Stimulated activated naive B cell treated with anti-CD40 and anti-IgM and Interleukin-4, amounts not matched to agents 10 μg/mL and 1 μg/mL and 100 μg/mL, for 72 hours (primary cell): ENCODE measurements at regions not wholly inside any gene's neighbourhood (a gene's known extent, or its start where the extent isn't known, plus 50 kb on each side); places are given as distances from the start of the nearest gene placed in this dataset.

Experiments
- ATAC-seq, 2 donors: fragments of 150-1000 bp; cut with Tn5 transposase; replicated peaks; 2 replicates each; pipeline ENCODE4 v1.10.0; 2021; ENCODE audit warnings: moderate library complexity in 1 of 2
- DNase-seq: peaks from one replicate; pipeline ENCODE4 v3.0.0; 2021
- H3K27ac Mint-ChIP-seq: one replicate; pipeline ENCODE4 v1.8.0; 2022; ENCODE audit warnings: mild to moderate bottlenecking, mixed read lengths
- H3K27me3 Mint-ChIP-seq, 2 donors: one replicate each; pipeline ENCODE4 v1.8.0; 2022; ENCODE audit warnings: mixed read lengths in 2 of 2
- H3K36me3 Mint-ChIP-seq, 2 donors: one replicate each; pipeline ENCODE4 v1.8.0; 2022; ENCODE audit warnings: mixed read lengths in 2 of 2, mild to moderate bottlenecking in 1 of 2
- H3K4me1 Mint-ChIP-seq, 2 donors: one replicate each; pipeline ENCODE4 v1.8.0; 2022; ENCODE audit warnings: mixed read lengths in 2 of 2, mild to moderate bottlenecking in 1 of 2
- H3K4me3 Mint-ChIP-seq, 2 donors: one replicate each; pipeline ENCODE4 v1.8.0; 2022; ENCODE audit warnings: mild to moderate bottlenecking in 2 of 2, mixed read lengths in 2 of 2, moderate library complexity in 1 of 2
- H3K9me3 Mint-ChIP-seq, 2 donors: one replicate each; pipeline ENCODE4 v1.8.0; 2022; ENCODE audit warnings: mixed read lengths in 2 of 2, mild to moderate bottlenecking in 1 of 2

DNA sequence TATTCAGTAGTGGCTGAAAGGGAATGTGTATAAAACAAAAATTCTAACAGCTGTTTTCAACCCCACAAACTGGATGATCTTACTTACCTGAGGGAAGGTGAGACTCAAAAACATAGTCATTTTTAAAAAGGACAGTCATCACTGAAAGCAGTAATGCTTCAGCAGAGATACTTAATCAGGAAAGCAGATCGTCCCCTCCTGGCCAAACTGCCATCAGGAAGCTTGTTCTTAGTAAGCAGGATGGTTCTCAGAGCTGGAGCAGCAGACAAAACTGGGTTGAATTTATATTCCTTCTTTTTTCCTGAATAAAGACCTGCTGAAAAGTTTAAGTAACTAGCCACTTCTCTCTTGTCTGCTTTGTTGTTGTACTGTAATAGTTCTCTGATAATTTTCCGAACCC is 1156.5 kb downstream of the OLFM4 start:
- DNase-seq (no peak), ATAC-seq (no peak)
- H3K9me3 Mint-ChIP-seq = peaks cover 2 to 6% of the 10 kb centered on the region in 2 donors
- no peak overlapping the region for H3K4me3 Mint-ChIP-seq
- H3K27me3 Mint-ChIP-seq = no peaks in the 10 kb centered on the region
- no peaks in the 10 kb centered on the region for H3K36me3 Mint-ChIP-seq
- no peaks in the 10 kb centered on the region for H3K4me1 Mint-ChIP-seq
- H3K27ac Mint-ChIP-seq = no peak overlapping the region

DNA sequence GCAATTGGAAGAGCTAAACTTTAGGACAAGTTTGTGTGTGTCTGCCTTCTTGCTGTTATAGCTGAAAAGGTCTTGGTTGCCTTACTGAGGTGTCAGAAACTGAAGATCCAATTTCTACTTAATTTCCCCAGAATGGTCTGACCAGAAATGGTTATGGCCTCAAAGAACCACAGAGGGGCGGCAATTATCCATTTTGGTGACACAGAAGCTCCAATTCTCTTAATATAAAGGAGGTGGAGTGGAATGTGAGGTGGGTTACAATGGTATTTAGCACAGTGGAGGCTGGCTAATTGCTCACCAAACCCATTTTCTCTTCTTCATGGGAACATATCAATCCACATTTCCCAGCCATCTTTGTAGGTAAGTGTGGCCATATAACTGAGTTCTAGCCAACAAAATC is 1157.2 kb downstream of the OLFM4 start:
- ATAC-seq (no peak), DNase-seq (no peak)
- Mint-ChIP-seq H3K4me1 (no peaks in the 10 kb centered on the region), H3K9me3 (peaks cover 2 to 6% of the 10 kb centered on the region in 2 donors), H3K27me3 (no peaks in the 10 kb centered on the region), H3K36me3 (no peaks in the 10 kb centered on the region), H3K4me3 (no peak overlapping the region), H3K27ac (no peak overlapping the region)

DNA sequence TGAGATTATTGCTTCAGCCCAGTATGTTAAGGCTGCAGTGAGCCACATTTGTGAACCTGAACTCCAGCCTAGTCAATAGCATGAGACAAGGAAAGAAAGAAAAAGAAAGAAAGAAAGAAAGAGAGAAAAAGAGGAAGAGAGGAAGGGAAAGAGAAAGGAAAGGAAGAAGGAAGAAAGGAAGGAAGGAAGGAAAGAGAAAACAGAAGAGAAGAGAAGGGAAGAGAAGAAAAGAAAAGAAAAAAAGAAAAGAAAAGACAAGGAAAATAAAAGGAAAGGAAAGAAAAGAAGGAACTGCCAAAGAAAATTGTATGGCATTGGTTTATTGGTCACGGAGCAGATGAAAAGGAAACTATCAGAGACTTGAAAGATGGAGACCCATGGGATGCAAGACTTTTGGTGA is 1158.8 kb downstream of the OLFM4 start:
- no peak overlapping the region for H3K27ac Mint-ChIP-seq
- H3K9me3 Mint-ChIP-seq = peaks cover 2 to 6% of the 10 kb centered on the region in 2 donors
- H3K36me3 Mint-ChIP-seq = no peaks in the 10 kb centered on the region
- no peak overlapping the region for H3K4me3 Mint-ChIP-seq
- no peaks in the 10 kb centered on the region for H3K27me3 Mint-ChIP-seq
- H3K4me1 Mint-ChIP-seq = no peaks in the 10 kb centered on the region
- ATAC-seq = no peak
- no peak for DNase-seq

DNA sequence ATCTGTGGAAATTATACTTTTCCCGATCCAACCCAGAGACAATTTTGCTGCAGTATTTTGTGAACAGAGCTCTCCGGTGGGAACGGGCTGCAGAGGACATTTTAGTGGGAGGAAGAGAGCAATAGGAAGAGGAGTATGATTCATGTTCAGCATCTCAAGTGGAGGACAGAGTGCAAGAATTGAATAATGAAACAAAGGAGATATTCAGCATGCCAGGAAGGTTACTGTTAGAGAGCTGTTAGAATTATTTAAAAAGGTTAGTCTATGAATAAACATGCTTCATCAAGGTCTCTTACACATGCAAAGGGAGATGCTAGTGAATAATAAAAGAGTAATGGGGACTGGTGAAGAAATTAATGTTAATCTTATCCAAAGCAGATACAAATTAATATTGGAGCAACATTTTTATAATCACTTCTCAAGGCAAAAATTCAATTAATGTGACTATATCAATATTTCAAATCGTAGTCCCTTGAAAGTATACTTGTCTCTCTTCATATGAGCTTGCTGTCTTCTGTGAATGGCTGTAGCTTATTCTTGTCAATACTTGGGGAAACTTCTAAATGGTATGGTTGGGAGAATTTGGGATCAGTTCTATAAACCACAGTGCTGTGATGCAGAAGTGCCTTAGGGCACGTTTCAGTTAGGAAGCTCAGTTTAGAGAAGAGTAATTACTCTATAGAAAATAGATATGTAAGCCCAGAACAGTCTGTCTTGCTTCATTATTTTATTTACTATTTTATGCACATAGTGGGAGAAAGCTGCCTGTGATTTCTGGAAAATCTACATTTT is 1165.8 kb downstream of the OLFM4 start:
- no peak for ATAC-seq
- no peak for DNase-seq
- no peaks in the 10 kb centered on the region for H3K27me3 Mint-ChIP-seq
- H3K27ac Mint-ChIP-seq = no peak overlapping the region
- H3K9me3 Mint-ChIP-seq = peaks cover 5 to 6% of the 10 kb centered on the region in 2 donors
- H3K4me1 Mint-ChIP-seq = no peaks in the 10 kb centered on the region
- no peak overlapping the region for H3K4me3 Mint-ChIP-seq
- no peaks in the 10 kb centered on the region for H3K36me3 Mint-ChIP-seq

DNA sequence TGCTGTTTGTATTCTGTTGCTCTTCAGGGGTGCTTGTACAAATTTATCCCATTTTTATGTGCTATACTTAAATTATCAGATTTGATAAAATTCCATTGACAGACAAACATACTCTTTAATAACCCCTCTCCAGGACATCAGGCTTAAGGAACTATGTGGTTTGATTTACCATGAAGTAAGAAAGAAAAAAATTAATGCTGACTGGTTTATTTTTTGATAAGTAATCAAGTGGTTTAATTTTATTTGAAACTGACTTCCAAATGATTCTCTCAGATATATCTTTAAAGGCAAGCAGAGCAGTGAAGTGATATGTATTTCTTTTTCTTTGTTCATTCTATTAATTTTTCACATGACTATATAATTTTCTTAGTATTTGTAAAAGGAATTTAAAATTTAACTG is 1168.1 kb downstream of the OLFM4 start:
- Mint-ChIP-seq H3K4me1 (no peaks in the 10 kb centered on the region), H3K27me3 (no peaks in the 10 kb centered on the region), H3K9me3 (peaks cover 5 to 7% of the 10 kb centered on the region in 2 donors), H3K36me3 (no peaks in the 10 kb centered on the region), H3K4me3 (no peak overlapping the region), H3K27ac (no peak overlapping the region)
- no peak for DNase-seq
- no peak for ATAC-seq

DNA sequence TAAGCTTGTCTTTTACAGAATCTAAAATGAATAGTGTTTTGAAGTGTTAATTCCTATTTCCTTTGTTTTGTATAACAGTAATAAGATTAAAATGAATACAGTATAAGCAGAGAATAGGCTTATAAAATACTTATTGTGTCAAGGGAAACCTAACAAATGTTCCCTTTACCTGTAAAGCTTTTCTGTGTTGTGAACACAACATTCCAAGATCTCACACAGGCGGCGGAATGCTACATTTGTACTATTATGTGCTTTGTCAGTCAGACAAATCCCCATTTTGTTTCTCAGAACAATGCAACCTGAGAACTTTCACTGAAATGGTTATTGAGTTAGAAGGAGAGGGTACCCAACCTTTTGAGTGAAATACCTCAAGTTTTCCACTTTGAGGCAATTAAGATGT is 1170.3 kb downstream of the OLFM4 start:
- H3K36me3 Mint-ChIP-seq = no peaks in the 10 kb centered on the region
- H3K27ac Mint-ChIP-seq = no peak overlapping the region
- no peak overlapping the region for H3K4me3 Mint-ChIP-seq
- ATAC-seq = no peak
- peaks cover 3 to 5% of the 10 kb centered on the region in 2 donors for H3K9me3 Mint-ChIP-seq
- H3K4me1 Mint-ChIP-seq = no peaks in the 10 kb centered on the region
- H3K27me3 Mint-ChIP-seq = no peaks in the 10 kb centered on the region
- DNase-seq = no peak

DNA sequence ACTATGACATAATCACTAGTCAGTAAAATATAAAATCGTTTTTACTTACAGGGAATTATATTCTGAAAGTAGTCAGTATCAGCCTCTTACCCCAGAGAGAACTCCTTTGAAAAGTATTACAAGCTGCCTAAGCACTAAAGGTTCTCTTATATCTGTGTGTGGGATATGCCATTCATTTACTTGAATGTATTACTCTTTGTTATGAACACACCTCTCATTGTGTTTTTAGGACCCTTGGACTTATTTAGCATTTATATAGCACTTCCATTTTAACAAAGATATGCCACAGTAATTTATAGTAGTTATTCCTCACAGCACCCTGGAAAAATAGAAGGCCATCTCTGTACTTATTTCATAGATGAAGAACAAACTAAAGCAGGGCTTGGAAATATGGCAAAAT is 1178.0 kb downstream of the OLFM4 start:
- peaks cover 0 to under 1% of the 10 kb centered on the region in 2 donors for H3K9me3 Mint-ChIP-seq
- no peaks in the 10 kb centered on the region for H3K27me3 Mint-ChIP-seq
- DNase-seq = no peak
- H3K36me3 Mint-ChIP-seq = no peaks in the 10 kb centered on the region
- H3K4me1 Mint-ChIP-seq = no peaks in the 10 kb centered on the region
- ATAC-seq = no peak
- H3K4me3 Mint-ChIP-seq = no peak overlapping the region
- H3K27ac Mint-ChIP-seq = no peak overlapping the region

DNA sequence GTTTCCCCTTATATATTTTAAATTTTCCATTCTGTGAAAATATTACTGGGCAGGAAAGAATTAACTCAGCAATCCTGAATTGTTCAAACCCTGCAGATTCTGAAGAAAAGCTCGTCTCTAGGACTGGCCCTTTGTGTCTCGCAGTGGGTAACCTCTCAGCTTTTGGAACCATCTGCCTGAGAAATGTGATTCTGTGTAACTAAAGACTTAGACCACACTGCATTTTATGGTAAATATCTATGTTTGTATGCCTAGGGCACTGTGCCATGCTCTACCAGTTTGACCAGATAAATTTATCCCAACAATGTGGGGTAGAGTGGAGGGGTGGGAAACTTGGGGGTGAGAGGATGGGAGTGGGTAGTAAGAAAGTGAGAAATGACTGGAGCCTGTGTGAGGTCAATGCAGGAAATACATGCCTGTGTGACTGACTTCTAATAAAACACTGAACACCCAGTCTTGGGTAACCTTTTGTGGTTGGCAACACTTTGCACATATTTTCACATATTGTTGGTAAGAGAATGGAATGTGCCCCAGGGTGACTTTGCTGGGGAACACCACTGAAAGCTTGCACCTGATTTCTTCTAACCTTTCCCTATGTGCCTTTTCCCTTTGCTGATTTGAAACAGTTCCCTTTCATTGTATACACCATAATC is 1181.9 kb downstream of the OLFM4 start:
- H3K9me3 Mint-ChIP-seq = peaks cover 0 to 3% of the 10 kb centered on the region in 2 donors
- no peak for DNase-seq
- no peaks in the 10 kb centered on the region for H3K27me3 Mint-ChIP-seq
- no peak overlapping the region for H3K4me3 Mint-ChIP-seq
- H3K27ac Mint-ChIP-seq = no peak overlapping the region
- no peaks in the 10 kb centered on the region for H3K4me1 Mint-ChIP-seq
- ATAC-seq = no peak
- H3K36me3 Mint-ChIP-seq = no peaks in the 10 kb centered on the region

DNA sequence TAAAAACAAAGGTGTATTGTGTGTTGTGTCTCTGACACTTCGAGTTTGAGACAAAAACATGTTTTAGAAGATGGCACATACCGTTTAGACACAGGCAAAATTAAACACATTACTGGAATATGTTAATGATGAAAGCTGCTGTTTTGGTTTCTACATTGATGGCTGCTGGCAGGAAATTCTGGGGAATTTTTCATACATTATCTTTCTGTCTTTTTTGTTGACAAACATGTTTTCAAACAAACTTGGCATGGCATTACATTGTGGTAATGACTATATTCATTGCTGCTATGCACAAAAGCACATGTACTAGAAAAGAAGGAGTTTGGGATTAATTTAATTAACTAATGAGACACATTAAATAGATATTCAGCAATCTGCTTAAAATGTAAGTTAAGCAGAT is 1187.6 kb downstream of the OLFM4 start:
- DNase-seq = no peak
- Mint-ChIP-seq H3K4me3 (no peak overlapping the region), H3K9me3 (peaks cover 10 to 12% of the 10 kb centered on the region in 2 donors), H3K27me3 (no peaks in the 10 kb centered on the region), H3K36me3 (no peaks in the 10 kb centered on the region), H3K4me1 (no peaks in the 10 kb centered on the region), H3K27ac (no peak overlapping the region)
- ATAC-seq = no peak

DNA sequence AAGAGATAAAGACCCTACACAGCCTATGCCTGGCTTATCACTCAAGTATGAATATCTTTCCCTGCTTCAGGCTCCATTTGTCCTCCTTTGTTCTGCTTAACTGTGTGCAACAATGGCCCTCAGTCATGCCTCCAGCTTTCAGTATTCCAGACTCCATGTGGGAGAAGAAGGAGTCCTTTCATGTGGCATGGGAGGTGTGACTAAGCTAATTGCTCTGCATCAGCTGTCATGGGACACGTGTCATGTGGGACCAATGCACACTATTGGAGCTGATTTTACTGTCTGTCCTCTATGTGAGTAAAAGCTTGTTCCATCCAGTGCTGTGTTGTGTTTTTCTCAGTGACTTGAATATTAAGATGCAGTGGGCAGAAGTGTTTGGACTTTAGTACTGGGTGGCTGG is 1198.3 kb downstream of the OLFM4 start:
- H3K36me3 Mint-ChIP-seq = no peaks in the 10 kb centered on the region

DNA sequence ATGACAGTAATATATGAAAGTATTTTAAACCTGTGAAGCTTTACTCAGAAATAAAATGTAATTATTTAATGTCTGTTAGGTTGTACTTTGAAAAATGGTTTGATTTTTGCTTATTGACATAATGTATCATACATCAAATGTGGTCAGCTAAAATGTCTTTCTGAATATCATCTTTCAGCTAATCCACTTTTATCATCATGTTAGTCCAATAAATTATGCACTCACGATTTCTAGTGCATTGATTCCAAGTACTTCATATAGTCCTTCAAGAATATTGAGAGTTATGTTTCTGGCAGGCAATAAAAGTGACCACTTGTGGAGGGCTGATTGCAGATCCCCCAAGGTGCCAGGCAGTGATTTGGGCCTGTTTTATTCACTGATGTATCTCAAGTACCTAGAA is 1204.1 kb downstream of the OLFM4 start:
- H3K4me1 Mint-ChIP-seq = no peaks in the 10 kb centered on the region
- DNase-seq = no peak
- ATAC-seq = no peak
- H3K36me3 Mint-ChIP-seq = no peaks in the 10 kb centered on the region
- H3K9me3 Mint-ChIP-seq = peaks cover 2 to 4% of the 10 kb centered on the region in 2 donors
- H3K27ac Mint-ChIP-seq = no peak overlapping the region
- H3K4me3 Mint-ChIP-seq = no peak overlapping the region
- no peaks in the 10 kb centered on the region for H3K27me3 Mint-ChIP-seq

More for the DNA sequence above, 1198.3 kb downstream of the OLFM4 start:
- Mint-ChIP-seq H3K4me1 (no peaks in the 10 kb centered on the region), H3K27ac (no peak overlapping the region), H3K9me3 (peaks cover 8 to 10% of the 10 kb centered on the region in 2 donors), H3K27me3 (no peaks in the 10 kb centered on the region), H3K4me3 (no peak overlapping the region)
- DNase-seq (no peak), ATAC-seq (no peak)

DNA sequence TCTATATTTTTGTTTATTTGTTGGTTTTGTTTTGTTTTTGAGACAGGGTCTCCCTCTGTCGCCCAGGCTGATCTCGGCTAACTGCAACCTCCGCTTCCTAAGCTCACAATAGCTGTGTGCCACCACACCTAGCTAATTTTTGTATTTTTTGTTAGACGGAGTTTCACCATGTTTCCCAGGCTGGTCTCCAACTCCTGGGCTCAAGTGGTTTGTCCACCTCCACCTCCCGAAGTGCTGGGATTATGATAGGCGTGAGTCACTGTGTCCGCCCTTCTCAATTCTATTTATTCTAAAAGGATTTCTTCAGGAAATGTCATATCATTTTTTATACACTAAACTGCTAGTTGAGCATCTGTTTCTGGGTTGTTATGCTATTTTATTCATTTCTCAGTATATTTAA is 1206.0 kb downstream of the OLFM4 start:
- no peaks in the 10 kb centered on the region for H3K4me1 Mint-ChIP-seq
- no peak overlapping the region for H3K27ac Mint-ChIP-seq
- H3K27me3 Mint-ChIP-seq = no peaks in the 10 kb centered on the region
- H3K36me3 Mint-ChIP-seq = no peaks in the 10 kb centered on the region
- H3K9me3 Mint-ChIP-seq = peaks cover 0 to 4% of the 10 kb centered on the region in 2 donors
- H3K4me3 Mint-ChIP-seq = no peak overlapping the region
- no peak for ATAC-seq
- no peak for DNase-seq

DNA sequence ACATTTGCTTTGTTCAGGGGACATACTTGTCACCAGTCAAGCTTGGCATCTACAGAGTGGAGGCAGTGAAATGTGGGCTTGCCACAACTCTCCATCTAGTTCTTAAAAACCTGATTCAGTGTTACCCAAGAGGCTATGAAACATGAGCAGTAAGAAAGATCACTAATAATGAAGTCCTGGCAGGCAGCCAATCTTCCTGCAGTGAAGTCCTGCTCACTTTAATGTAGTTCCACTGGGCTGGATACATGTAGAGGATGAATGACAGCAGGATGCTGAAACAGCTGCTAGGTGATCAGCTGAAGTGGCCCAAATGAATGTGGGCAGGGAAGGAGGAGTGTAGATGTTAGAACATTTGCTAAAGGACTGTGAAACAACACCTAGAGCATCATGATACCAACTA is 1213.1 kb downstream of the OLFM4 start:
- no peaks in the 10 kb centered on the region for H3K36me3 Mint-ChIP-seq
- H3K27me3 Mint-ChIP-seq = no peaks in the 10 kb centered on the region
- H3K27ac Mint-ChIP-seq = no peak overlapping the region
- no peak overlapping the region for H3K4me3 Mint-ChIP-seq
- ATAC-seq (no peak), DNase-seq (no peak)
- peaks cover 0 to 3% of the 10 kb centered on the region in 2 donors for H3K9me3 Mint-ChIP-seq
- no peaks in the 10 kb centered on the region for H3K4me1 Mint-ChIP-seq

DNA sequence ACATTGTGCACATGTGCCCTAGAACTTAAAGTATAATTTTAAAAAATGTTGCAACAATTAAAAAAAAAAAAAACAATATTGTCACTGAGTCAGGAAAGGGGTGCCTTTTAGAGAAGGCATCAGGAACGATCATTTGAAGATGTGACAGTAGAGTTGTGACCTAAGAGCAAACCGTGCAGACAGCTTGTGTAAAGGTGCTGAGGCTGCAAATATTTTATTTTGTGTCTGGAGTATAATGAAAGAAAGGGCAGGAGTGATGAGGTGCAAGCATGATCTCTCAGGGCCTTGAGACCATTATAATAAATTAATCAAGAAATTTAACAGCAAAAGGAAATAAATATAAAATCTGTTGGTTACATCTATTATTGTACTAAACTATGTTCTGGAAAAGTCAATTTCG is 1219.7 kb downstream of the OLFM4 start:
- Mint-ChIP-seq H3K36me3 (no peaks in the 10 kb centered on the region), H3K9me3 (peaks cover 6 to 13% of the 10 kb centered on the region in 2 donors), H3K4me1 (no peaks in the 10 kb centered on the region), H3K27me3 (no peaks in the 10 kb centered on the region), H3K4me3 (no peak overlapping the region), H3K27ac (no peak overlapping the region)
- ATAC-seq = no peak
- no peak for DNase-seq

DNA sequence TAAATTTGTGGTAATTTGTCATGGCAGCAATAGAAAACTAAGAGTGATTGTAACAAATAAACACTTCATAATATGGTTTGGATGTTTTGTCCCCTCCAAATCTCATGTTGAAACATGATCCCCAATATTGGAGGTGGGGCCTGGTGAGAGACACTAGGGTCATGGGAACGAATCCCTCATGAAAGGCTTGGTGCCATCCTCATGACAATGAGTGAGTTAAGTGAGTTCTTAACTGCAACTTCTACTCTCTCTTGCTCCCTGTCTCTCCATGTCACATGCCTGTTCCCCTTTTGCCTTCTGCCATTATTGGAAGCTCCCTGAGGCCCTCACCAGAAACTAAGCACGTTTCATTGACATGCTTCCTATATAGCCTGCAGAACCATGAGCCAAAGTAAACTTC is 1233.2 kb downstream of the OLFM4 start:
- Mint-ChIP-seq H3K4me1 (no peaks in the 10 kb centered on the region), H3K27me3 (no peaks in the 10 kb centered on the region), H3K9me3 (peaks cover 3 to 12% of the 10 kb centered on the region in 2 donors), H3K27ac (no peak overlapping the region), H3K4me3 (no peak overlapping the region), H3K36me3 (no peaks in the 10 kb centered on the region)
- ATAC-seq = no peak
- DNase-seq = no peak
